Neural crest cell (in vitro differentiated cells): ENCODE measurements at regions not wholly inside any gene's neighbourhood (a gene's known extent, or its start where the extent isn't known, plus 50 kb on each side); places are given as distances from the start of the nearest gene placed in this dataset.
"Not testable (repeated sequence)": the region's sequence is repeated elsewhere in the genome, so short reads cannot be mapped to it uniquely, and the experiment has no call there.

ENCODE experiments used
- DNase-seq: peaks from one replicate; pipeline ENCODE4 v3.0.0; 2021; ENCODE audit warnings: low read depth, mixed read lengths, low spot score
- H3K27ac Mint-ChIP-seq: one replicate; pipeline ENCODE4 v1.8.0; 2021; ENCODE audit warnings: mild to moderate bottlenecking, mixed read lengths; ENCODE audit not compliant: unreplicated experiment
- H3K27me3 Mint-ChIP-seq: 2 replicates; pipeline ENCODE4 v1.8.0; 2021; ENCODE audit warnings: low read depth, mild to moderate bottlenecking, mixed read lengths
- H3K36me3 Mint-ChIP-seq: 2 replicates; pipeline ENCODE4 v1.8.0; 2021; ENCODE audit warnings: low read depth, mild to moderate bottlenecking, mixed read lengths
- H3K4me1 Mint-ChIP-seq: 2 replicates; pipeline ENCODE4 v1.8.0; 2021; ENCODE audit warnings: mixed read lengths
- H3K4me3 Mint-ChIP-seq: one replicate; pipeline ENCODE4 v1.8.0; 2021; ENCODE audit warnings: mild to moderate bottlenecking, mixed read lengths
- H3K9me3 Mint-ChIP-seq: 2 replicates; pipeline ENCODE4 v1.8.0; 2021; ENCODE audit warnings: mixed read lengths

GRCh38 chr16:16638231-16638630, 259.3 kb downstream of the NPIPA7 start:
- H3K36me3 Mint-ChIP-seq, DNase-seq, H3K27ac Mint-ChIP-seq, H3K9me3 Mint-ChIP-seq, H3K27me3 Mint-ChIP-seq, H3K4me1 Mint-ChIP-seq, H3K4me3 Mint-ChIP-seq: not testable (repeated sequence)

GRCh38 chr16:16638714-16639113, 259.8 kb downstream of the NPIPA7 start:
- H3K4me3 Mint-ChIP-seq, H3K36me3 Mint-ChIP-seq, H3K9me3 Mint-ChIP-seq, H3K4me1 Mint-ChIP-seq, H3K27me3 Mint-ChIP-seq, DNase-seq, H3K27ac Mint-ChIP-seq: not testable (repeated sequence)

- H3K4me1 Mint-ChIP-seq, H3K27me3 Mint-ChIP-seq, H3K9me3 Mint-ChIP-seq, H3K27ac Mint-ChIP-seq, H3K4me3 Mint-ChIP-seq, DNase-seq, H3K36me3 Mint-ChIP-seq: not testable (repeated sequence)
Measured at GRCh38 chr16:16643828-16644227, 264.9 kb downstream of the NPIPA7 start.

- H3K4me3 Mint-ChIP-seq, H3K9me3 Mint-ChIP-seq, H3K27me3 Mint-ChIP-seq: not testable (repeated sequence)
Measured at GRCh38 chr16:16648002-16648401, 269.1 kb downstream of the NPIPA7 start.

GRCh38 chr16:16672180-16672812, 293.4 kb downstream of the NPIPA7 start:
- not testable (repeated sequence) for DNase-seq, H3K27me3 Mint-ChIP-seq, H3K9me3 Mint-ChIP-seq, H3K27ac Mint-ChIP-seq, H3K4me1 Mint-ChIP-seq, H3K4me3 Mint-ChIP-seq, H3K36me3 Mint-ChIP-seq

More at GRCh38 chr16:16648002-16648401, 269.1 kb downstream of the NPIPA7 start:
- not testable (repeated sequence) for H3K36me3 Mint-ChIP-seq, DNase-seq, H3K4me1 Mint-ChIP-seq, H3K27ac Mint-ChIP-seq

- DNase-seq, H3K9me3 Mint-ChIP-seq, H3K27ac Mint-ChIP-seq, H3K4me3 Mint-ChIP-seq, H3K36me3 Mint-ChIP-seq, H3K4me1 Mint-ChIP-seq, H3K27me3 Mint-ChIP-seq: not testable (repeated sequence)
Measured at GRCh38 chr16:16674820-16675219, 295.9 kb downstream of the NPIPA7 start.

- not testable (repeated sequence) for H3K4me3 Mint-ChIP-seq, DNase-seq, H3K36me3 Mint-ChIP-seq, H3K9me3 Mint-ChIP-seq, H3K4me1 Mint-ChIP-seq, H3K27me3 Mint-ChIP-seq, H3K27ac Mint-ChIP-seq
Measured at GRCh38 chr16:16721849-16722248, 342.9 kb downstream of the NPIPA7 start.

- not testable (repeated sequence) for DNase-seq, H3K27ac Mint-ChIP-seq, H3K36me3 Mint-ChIP-seq, H3K4me1 Mint-ChIP-seq, H3K9me3 Mint-ChIP-seq, H3K27me3 Mint-ChIP-seq, H3K4me3 Mint-ChIP-seq
Measured at GRCh38 chr16:16722666-16723065, 343.7 kb downstream of the NPIPA7 start.

GRCh38 chr16:16723819-16724519, 345.0 kb downstream of the NPIPA7 start:
- not testable (repeated sequence) for H3K27ac Mint-ChIP-seq, DNase-seq, H3K4me3 Mint-ChIP-seq, H3K9me3 Mint-ChIP-seq, H3K4me1 Mint-ChIP-seq, H3K27me3 Mint-ChIP-seq, H3K36me3 Mint-ChIP-seq

- not testable (repeated sequence) for DNase-seq, H3K27me3 Mint-ChIP-seq, H3K4me1 Mint-ChIP-seq
Measured at GRCh38 chr16:16727048-16727447, 348.1 kb downstream of the NPIPA7 start.

GRCh38 chr16:16742573-16742972, 363.6 kb downstream of the NPIPA7 start:
- not testable (repeated sequence) for H3K36me3 Mint-ChIP-seq, DNase-seq, H3K4me1 Mint-ChIP-seq, H3K27ac Mint-ChIP-seq, H3K27me3 Mint-ChIP-seq, H3K4me3 Mint-ChIP-seq, H3K9me3 Mint-ChIP-seq

More at GRCh38 chr16:16727048-16727447, 348.1 kb downstream of the NPIPA7 start:
- not testable (repeated sequence) for H3K27ac Mint-ChIP-seq, H3K36me3 Mint-ChIP-seq, H3K4me3 Mint-ChIP-seq, H3K9me3 Mint-ChIP-seq

- H3K27ac Mint-ChIP-seq, H3K36me3 Mint-ChIP-seq, H3K4me1 Mint-ChIP-seq, DNase-seq, H3K27me3 Mint-ChIP-seq, H3K4me3 Mint-ChIP-seq, H3K9me3 Mint-ChIP-seq: not testable (repeated sequence)
Measured at GRCh38 chr16:16754992-16755667, 376.2 kb downstream of the NPIPA7 start.
